ENCODE measurements at regions not wholly inside any gene's neighbourhood (a gene's known extent, or its start where the extent isn't known, plus 50 kb on each side); places are given as distances from the start of the nearest gene placed in this dataset.

GRCh38 chr10:10418387-10418786 is 599.3 kb upstream of the CELF2 start:
- ChIA-PET POLR2A (no interaction called here), CTCF (no interaction called here)
- H3K27ac ChIP-seq (ENCODE audit: low read depth, low read length), result no peak overlapping the region
- DNase-seq (ENCODE audit: low read depth, low spot score), result no peak
- no peaks in the 10 kb centered on the region for H3K9me3 ChIP-seq (ENCODE audit: control insufficient read depth, insufficient read depth, low read length)
- TF ChIP-seq CTCF (IDR thresholded peaks at IDR 0.05; ENCODE audit: low read depth, low read length), result no peak
- no peak overlapping the region for H3K4me3 ChIP-seq (ENCODE audit: low read depth, low read length)
- no peaks in the 10 kb centered on the region for H3K27me3 ChIP-seq (ENCODE audit: control insufficient read depth, insufficient read depth, low read length)

GRCh38 chr10:10421071-10421470 is 596.6 kb upstream of the CELF2 start:
- Histone ChIP-seq H3K27me3 (ENCODE audit: control insufficient read depth, insufficient read depth, low read length) (no peaks in the 10 kb centered on the region), H3K27ac (ENCODE audit: low read depth, low read length) (no peak overlapping the region), H3K4me3 (ENCODE audit: low read depth, low read length) (no peak overlapping the region), H3K9me3 (ENCODE audit: control insufficient read depth, insufficient read depth, low read length) (no peaks in the 10 kb centered on the region)
- DNase-seq (ENCODE audit: low read depth, low spot score), result no peak
- POLR2A ChIA-PET, result no interaction called here
- CTCF ChIA-PET, result no interaction called here
- TF ChIP-seq CTCF (IDR thresholded peaks at IDR 0.05; ENCODE audit: low read depth, low read length), result no peak

GRCh38 chr10:10431422-10432066 is 586.1 kb upstream of the CELF2 start:
- no peaks in the 10 kb centered on the region for H3K27me3 ChIP-seq (ENCODE audit: control insufficient read depth, insufficient read depth, low read length)
- H3K27ac ChIP-seq (ENCODE audit: low read depth, low read length), result no peak overlapping the region
- H3K4me3 ChIP-seq (ENCODE audit: low read depth, low read length), result no peak overlapping the region
- DNase-seq (ENCODE audit: low read depth, low spot score), result no peak
- no peaks in the 10 kb centered on the region for H3K9me3 ChIP-seq (ENCODE audit: control insufficient read depth, insufficient read depth, low read length)
- POLR2A ChIA-PET, result no interaction called here
- no peak for TF ChIP-seq CTCF (IDR thresholded peaks at IDR 0.05; ENCODE audit: low read depth, low read length)
- CTCF ChIA-PET, result interaction anchor here (0.6 kb wide), 1 partner anchor 828 kb away, joined by 3 read pairs; no protein-coding TSS in a partner anchor

- CTCF ChIA-PET, result no interaction called here
These were observed 585.2 kb upstream of the CELF2 start for GRCh38 chr10:10432296-10433035.

More at GRCh38 chr10:10432296-10433035, 585.2 kb upstream of the CELF2 start:
- H3K27me3 ChIP-seq (ENCODE audit: control insufficient read depth, insufficient read depth, low read length), result no peaks in the 10 kb centered on the region
- DNase-seq (ENCODE audit: low read depth, low spot score), result peak; percentile 7
- no peaks in the 10 kb centered on the region for H3K9me3 ChIP-seq (ENCODE audit: control insufficient read depth, insufficient read depth, low read length)
- POLR2A ChIA-PET, result no interaction called here
- no peak overlapping the region for H3K4me3 ChIP-seq (ENCODE audit: low read depth, low read length)
- H3K27ac ChIP-seq (ENCODE audit: low read depth, low read length), result no peak overlapping the region
- TF ChIP-seq CTCF (IDR thresholded peaks at IDR 0.05; ENCODE audit: low read depth, low read length), result no peak

Measured in AG04450 (cell line).